H9 (cell line): ENCODE measurements at regions not wholly inside any gene's neighbourhood (a gene's known extent, or its start where the extent isn't known, plus 50 kb on each side); places are given as distances from the start of the nearest gene placed in this dataset.

ENCODE experiments used
- DNase-seq: peaks from one replicate; pipeline ENCODE4 v3.0.0-alpha.2; 2017
- H2AFZ ChIP-seq: one replicate; pipeline ENCODE4 v1.6.1; 2013; ENCODE audit warnings: mild to moderate bottlenecking, low read length, control low read depth, moderate library complexity
- H2AK5ac ChIP-seq: 2 replicates; pipeline ENCODE4 v1.6.1; 2013; ENCODE audit warnings: low read length, control low read depth, mixed read lengths; ENCODE audit not compliant: insufficient read length
- H2BK120ac ChIP-seq: one replicate; pipeline ENCODE4 v1.6.1; 2013; ENCODE audit warnings: low read depth, mild to moderate bottlenecking, low read length, control low read depth, inconsistent platforms; ENCODE audit not compliant: poor library complexity, severe bottlenecking
- H2BK12ac ChIP-seq: 2 replicates; pipeline ENCODE4 v1.6.1; 2013; ENCODE audit warnings: low read length, control low read depth, mixed read lengths, low read depth; ENCODE audit not compliant: insufficient read length
- H2BK15ac ChIP-seq: 2 replicates; pipeline ENCODE4 v1.6.1; 2013; ENCODE audit warnings: low read depth, low read length, control low read depth
- H2BK20ac ChIP-seq: one replicate; pipeline ENCODE4 v1.6.1; 2013; ENCODE audit warnings: low read depth, mild to moderate bottlenecking, low read length, control low read depth, inconsistent platforms; ENCODE audit not compliant: poor library complexity, severe bottlenecking
- H2BK5ac ChIP-seq: 2 replicates; pipeline ENCODE4 v1.6.1; 2013; ENCODE audit warnings: low read length, control low read depth, mixed read lengths; ENCODE audit not compliant: insufficient read length
- H3K14ac ChIP-seq: 2 replicates; pipeline ENCODE4 v1.6.1; 2013; ENCODE audit warnings: low read length, control low read depth; ENCODE audit not compliant: insufficient read depth
- H3K18ac ChIP-seq: 2 replicates; pipeline ENCODE4 v1.6.1; 2013; ENCODE audit warnings: low read depth, mild to moderate bottlenecking, mixed read lengths, low read length, control low read depth; ENCODE audit not compliant: insufficient read length
- H3K23ac ChIP-seq: 2 replicates; pipeline ENCODE4 v1.6.1; 2013; ENCODE audit warnings: low read length, control low read depth, mixed read lengths, low read depth; ENCODE audit not compliant: insufficient read length
- H3K23me2 ChIP-seq: 2 replicates; pipeline ENCODE4 v1.6.1; 2013; ENCODE audit warnings: low read depth, mild to moderate bottlenecking, mixed read lengths, low read length, control low read depth; ENCODE audit not compliant: insufficient read length, poor library complexity, severe bottlenecking
- H3K27ac ChIP-seq: 2 replicates; pipeline ENCODE4 v1.5.1; 2013; ENCODE audit warnings: low read length, control low read depth, mixed read lengths, low read depth; ENCODE audit not compliant: insufficient read length
- H3K27me3 ChIP-seq: 2 replicates; pipeline ENCODE4 v1.6.1; 2013; ENCODE audit warnings: low read length, control low read depth, inconsistent platforms; ENCODE audit not compliant: insufficient read depth
- H3K4ac ChIP-seq: 2 replicates; pipeline ENCODE4 v1.6.1; 2013; ENCODE audit warnings: low read depth, mild to moderate bottlenecking, control low read depth, inconsistent platforms, low read length, moderate library complexity
- H3K4me1 ChIP-seq: 2 replicates; pipeline ENCODE4 v1.6.1; 2013; ENCODE audit warnings: low read length, control low read depth, inconsistent platforms; ENCODE audit not compliant: insufficient read depth
- H3K4me2 ChIP-seq: 2 replicates; pipeline ENCODE4 v1.6.1; 2013; ENCODE audit warnings: low read length, control low read depth, mixed read lengths; ENCODE audit not compliant: insufficient read length, insufficient read depth
- H3K56ac ChIP-seq: 2 replicates; pipeline ENCODE4 v1.6.1; 2013; ENCODE audit warnings: low read depth, mild to moderate bottlenecking, mixed read lengths, low read length, control low read depth; ENCODE audit not compliant: insufficient read length
- H3K79me1 ChIP-seq: 2 replicates; pipeline ENCODE4 v1.6.1; 2013; ENCODE audit warnings: low read depth, mild to moderate bottlenecking, moderate library complexity, low read length, control low read depth, inconsistent platforms; ENCODE audit not compliant: insufficient read depth, poor library complexity, severe bottlenecking
- H3K79me2 ChIP-seq: 2 replicates; pipeline ENCODE4 v1.6.1; 2013; ENCODE audit warnings: low read length, control low read depth, inconsistent platforms; ENCODE audit not compliant: insufficient read depth
- H3K9ac ChIP-seq: 2 replicates; pipeline ENCODE4 v1.6.1; 2013; ENCODE audit warnings: low read length, control low read depth, mixed read lengths; ENCODE audit not compliant: insufficient read length; ENCODE audit errors: extremely low read depth
- H3K9me3 ChIP-seq: one replicate; pipeline ENCODE4 v1.6.1; 2013; ENCODE audit warnings: low read depth, low read length, inconsistent platforms; ENCODE audit not compliant: control insufficient read depth
- H3T11ph ChIP-seq: one replicate; pipeline ENCODE4 v1.6.1; 2013; ENCODE audit warnings: mild to moderate bottlenecking, low read length, control low read depth, inconsistent platforms
- H4K20me1 ChIP-seq: one replicate; pipeline ENCODE4 v1.6.1; 2013; ENCODE audit not compliant: control insufficient read depth, insufficient read length, insufficient read depth
- H4K5ac ChIP-seq: 2 replicates; pipeline ENCODE4 v1.6.1; 2013; ENCODE audit warnings: low read depth, mild to moderate bottlenecking, mixed read lengths, low read length, control low read depth; ENCODE audit not compliant: insufficient read length
- H4K8ac ChIP-seq: replicated peaks from 2 replicates; pipeline ENCODE4 v1.6.1; 2013; ENCODE audit warnings: low read length, control low read depth, mixed read lengths, low read depth; ENCODE audit not compliant: insufficient read length
- H4K91ac ChIP-seq: 2 replicates; pipeline ENCODE4 v1.6.1; 2013; ENCODE audit warnings: low read depth, mild to moderate bottlenecking, moderate library complexity, mixed read lengths, low read length, control low read depth; ENCODE audit not compliant: insufficient read length
- H3K27ac Mint-ChIP-seq, 3 experiments: 2 replicates in 2 of 3; 3 replicates in 1 of 3; pipeline ENCODE4 v1.8.0; 2020 to 2021; ENCODE audit warnings: mixed read lengths in 3 of 3, mild to moderate bottlenecking in 1 of 3, moderate library complexity in 1 of 3
- H3K27me3 Mint-ChIP-seq: 2 replicates; pipeline ENCODE4 v1.8.0; 2021; ENCODE audit warnings: low read depth, mild to moderate bottlenecking, moderate library complexity, mixed read lengths
- H3K36me3 Mint-ChIP-seq, 3 experiments: 2 replicates in 2 of 3; 3 replicates in 1 of 3; pipeline ENCODE4 v1.8.0; 2020 to 2021; ENCODE audit warnings: low read depth in 3 of 3, mixed read lengths in 3 of 3; ENCODE audit not compliant: insufficient read depth in 1 of 3
- H3K4me1 Mint-ChIP-seq, 2 experiments: 2 replicates each; pipeline ENCODE4 v1.8.0; 2020; ENCODE audit warnings: mixed read lengths in 2 of 2
- H3K4me3 Mint-ChIP-seq, 2 experiments: 2 replicates in 1 of 2; 3 replicates in 1 of 2; pipeline ENCODE4 v1.8.0; 2020 to 2021; ENCODE audit warnings: mild to moderate bottlenecking in 2 of 2, mixed read lengths in 2 of 2, moderate library complexity in 1 of 2
- H3K9me3 Mint-ChIP-seq, 2 experiments: 2 replicates in 1 of 2; 3 replicates in 1 of 2; pipeline ENCODE4 v1.8.0; 2020; ENCODE audit warnings: mild to moderate bottlenecking in 2 of 2, mixed read lengths in 2 of 2, moderate library complexity in 1 of 2
- CTCF ChIP-seq: fragments of 200-600 bp; sonication (generic); conservative IDR thresholded peaks from 3 replicates; pipeline ENCODE4 v1.8.0; 2021; ENCODE audit warnings: antibody characterized with exemption, mild to moderate bottlenecking
- whole genome bisulfite sequencing: extraction: QIAGEN DNeasy Blood & Tissue Kit; methylation state at CpG from one replicate; pipeline ENCODE4 v1.1.7; 2013; ENCODE audit warnings: missing lambda C conversion rate, low lambda C conversion rate, mixed read lengths; ENCODE audit not compliant: insufficient read length; ENCODE audit errors: extremely low coverage; 5-methylcytosine and 5-hydroxymethylcytosine counted together

GRCh38 chr10:23695825-23696420, 257.0 kb downstream of the OTUD1 start:
- H3K27me3 Mint-ChIP-seq = peaks cover 95% of the 10 kb centered on the region

More at GRCh38 chr10:23695825-23696420, 257.0 kb downstream of the OTUD1 start:
- DNase-seq = peak; percentile 29
- no peak overlapping the region for H2AFZ ChIP-seq
- H4K8ac ChIP-seq = no peak overlapping the region
- no peak overlapping the region for H2BK5ac ChIP-seq
- H3K4ac ChIP-seq = no peak overlapping the region
- no peak overlapping the region for H4K5ac ChIP-seq
- H4K91ac ChIP-seq = no peak overlapping the region
- no peaks in the 10 kb centered on the region; a peak in 1 of 5 replicates for H3K9me3 Mint-ChIP-seq
- H3K18ac ChIP-seq = no peak overlapping the region
- H3K27ac Mint-ChIP-seq = no peak overlapping the region
- H3K23me2 ChIP-seq = peaks cover 21% of the 10 kb centered on the region
- no CpG with 5 or more reads among the region's 36 CpGs for WGBS
- H2BK15ac ChIP-seq = no peak overlapping the region; the same call in 1 of the 2 replicates
- no peak overlapping the region for H2AK5ac ChIP-seq
- H3K27ac ChIP-seq = no peak overlapping the region
- H4K20me1 ChIP-seq = peaks cover 2% of the 10 kb centered on the region
- H2BK20ac ChIP-seq = no peak overlapping the region
- H3K4me1 Mint-ChIP-seq = peaks cover 18 to 22% of the 10 kb centered on the region in 2 experiments
- H3K4me3 Mint-ChIP-seq = peak overlapping the region; percentile 49 to 86
- no peaks in the 10 kb centered on the region for H3K9me3 ChIP-seq
- H3K9ac ChIP-seq = no peak overlapping the region
- H2BK120ac ChIP-seq = no peak overlapping the region
- H3K4me2 ChIP-seq = peak overlapping the region; percentile 72
- H3K14ac ChIP-seq = no peak overlapping the region
- no peaks in the 10 kb centered on the region; a peak in 1 of 7 replicates for H3K36me3 Mint-ChIP-seq
- H3K23ac ChIP-seq = no peak overlapping the region
- H3K56ac ChIP-seq = no peak overlapping the region
- H3T11ph ChIP-seq = no peak overlapping the region
- no peaks in the 10 kb centered on the region for H3K4me1 ChIP-seq
- H3K27me3 ChIP-seq = peaks cover 45% of the 10 kb centered on the region
- H3K79me2 ChIP-seq = no peaks in the 10 kb centered on the region
- no peaks in the 10 kb centered on the region for H3K79me1 ChIP-seq
- TF ChIP-seq CTCF = peak; percentile 44
- no peak overlapping the region for H2BK12ac ChIP-seq
